ENCODE measurements at regions not wholly inside any gene's neighbourhood (a gene's known extent, or its start where the extent isn't known, plus 50 kb on each side); places are given as distances from the start of the nearest gene placed in this dataset.

GRCh38 chr2:120999377-121000097, 263.9 kb downstream of the GLI2 start:
- H3K4me3 ChIP-seq (ENCODE audit: low read length): no peak overlapping the region
- H3K4me1 ChIP-seq (ENCODE audit: control insufficient read depth, insufficient read depth, low read length): no peaks in the 10 kb centered on the region
- H3K27me3 Mint-ChIP-seq (ENCODE audit: insufficient read depth): peaks cover 36% of the 10 kb centered on the region

GRCh38 chr2:121000804-121001203, 265.1 kb downstream of the GLI2 start:
- peaks cover 45% of the 10 kb centered on the region for H3K27me3 Mint-ChIP-seq (ENCODE audit: insufficient read depth)

More at GRCh38 chr2:120999377-121000097, 263.9 kb downstream of the GLI2 start:
- 93 to 98% methylated on average over 5 to 6 of the region's 6 CpGs for WGBS, 2 experiments (ENCODE audit: insufficient coverage in 1 of 2, insufficient read length in 1 of 2)
- Mint-ChIP-seq H3K27ac (no peak overlapping the region), H3K36me3 (ENCODE audit: low read depth) (no peaks in the 10 kb centered on the region), H3K4me3 (no peak overlapping the region), H3K9me3 (no peaks in the 10 kb centered on the region), H3K4me1 (peaks cover 12% of the 10 kb centered on the region)
- Histone ChIP-seq H3K27ac (ENCODE audit: low read depth, low read length) (no peak overlapping the region), H3K36me3 (ENCODE audit: control insufficient read depth, insufficient read depth, low read length) (no peaks in the 10 kb centered on the region), H3K27me3 (ENCODE audit: control insufficient read depth, insufficient read depth, low read length, poor library complexity, severe bottlenecking) (peaks cover 25% of the 10 kb centered on the region), H3K9ac (ENCODE audit: extremely low read depth, low read length, poor library complexity, severe bottlenecking) (no peak overlapping the region), H3K9me3 (ENCODE audit: control insufficient read depth, low read length) (no peaks in the 10 kb centered on the region)
- peak; percentile 59 for DNase-seq
- TF ChIP-seq, protein P1, sequence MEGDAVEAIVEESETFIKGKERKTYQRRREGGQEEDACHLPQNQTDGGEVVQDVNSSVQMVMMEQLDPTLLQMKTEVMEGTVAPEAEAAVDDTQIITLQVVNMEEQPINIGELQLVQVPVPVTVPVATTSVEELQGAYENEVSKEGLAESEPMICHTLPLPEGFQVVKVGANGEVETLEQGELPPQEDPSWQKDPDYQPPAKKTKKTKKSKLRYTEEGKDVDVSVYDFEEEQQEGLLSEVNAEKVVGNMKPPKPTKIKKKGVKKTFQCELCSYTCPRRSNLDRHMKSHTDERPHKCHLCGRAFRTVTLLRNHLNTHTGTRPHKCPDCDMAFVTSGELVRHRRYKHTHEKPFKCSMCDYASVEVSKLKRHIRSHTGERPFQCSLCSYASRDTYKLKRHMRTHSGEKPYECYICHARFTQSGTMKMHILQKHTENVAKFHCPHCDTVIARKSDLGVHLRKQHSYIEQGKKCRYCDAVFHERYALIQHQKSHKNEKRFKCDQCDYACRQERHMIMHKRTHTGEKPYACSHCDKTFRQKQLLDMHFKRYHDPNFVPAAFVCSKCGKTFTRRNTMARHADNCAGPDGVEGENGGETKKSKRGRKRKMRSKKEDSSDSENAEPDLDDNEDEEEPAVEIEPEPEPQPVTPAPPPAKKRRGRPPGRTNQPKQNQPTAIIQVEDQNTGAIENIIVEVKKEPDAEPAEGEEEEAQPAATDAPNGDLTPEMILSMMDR (conservative IDR thresholded peaks at IDR 0.05): no peak

GRCh38 chr2:121001641-121002040, 266.0 kb downstream of the GLI2 start:
- Histone ChIP-seq H3K36me3 (ENCODE audit: control insufficient read depth, insufficient read depth, low read length) (no peaks in the 10 kb centered on the region), H3K27ac (ENCODE audit: low read depth, low read length) (no peak overlapping the region), H3K4me3 (ENCODE audit: low read length) (no peak overlapping the region), H3K9ac (ENCODE audit: extremely low read depth, low read length, poor library complexity, severe bottlenecking) (no peak overlapping the region), H3K4me1 (ENCODE audit: control insufficient read depth, insufficient read depth, low read length) (no peaks in the 10 kb centered on the region), H3K27me3 (ENCODE audit: control insufficient read depth, insufficient read depth, low read length, poor library complexity, severe bottlenecking) (peaks cover 22% of the 10 kb centered on the region), H3K9me3 (ENCODE audit: control insufficient read depth, low read length) (no peaks in the 10 kb centered on the region)
- Mint-ChIP-seq H3K4me3 (no peak overlapping the region), H3K9me3 (no peaks in the 10 kb centered on the region), H3K4me1 (peaks cover 12% of the 10 kb centered on the region), H3K27ac (no peak overlapping the region), H3K36me3 (ENCODE audit: low read depth) (no peaks in the 10 kb centered on the region), H3K27me3 (ENCODE audit: insufficient read depth) (peaks cover 50% of the 10 kb centered on the region)
- TF ChIP-seq, protein P1 (conservative IDR thresholded peaks at IDR 0.05): no peak
- DNase-seq: no peak

More at GRCh38 chr2:121000804-121001203, 265.1 kb downstream of the GLI2 start:
- Histone ChIP-seq H3K27ac (ENCODE audit: low read depth, low read length) (no peak overlapping the region), H3K36me3 (ENCODE audit: control insufficient read depth, insufficient read depth, low read length) (no peaks in the 10 kb centered on the region), H3K4me3 (ENCODE audit: low read length) (no peak overlapping the region), H3K9me3 (ENCODE audit: control insufficient read depth, low read length) (no peaks in the 10 kb centered on the region), H3K9ac (ENCODE audit: extremely low read depth, low read length, poor library complexity, severe bottlenecking) (no peak overlapping the region), H3K4me1 (ENCODE audit: control insufficient read depth, insufficient read depth, low read length) (no peaks in the 10 kb centered on the region), H3K27me3 (ENCODE audit: control insufficient read depth, insufficient read depth, low read length, poor library complexity, severe bottlenecking) (peaks cover 22% of the 10 kb centered on the region)
- H3K27ac Mint-ChIP-seq: no peak overlapping the region
- no peaks in the 10 kb centered on the region for H3K9me3 Mint-ChIP-seq
- H3K4me1 Mint-ChIP-seq: peaks cover 12% of the 10 kb centered on the region
- DNase-seq: no peak
- TF ChIP-seq, protein P1 (conservative IDR thresholded peaks at IDR 0.05): no peak
- WGBS, 2 experiments (ENCODE audit: insufficient coverage in 1 of 2, insufficient read length in 1 of 2): 95 to 100% methylated on average over 2 to 3 of the region's 3 CpGs
- H3K36me3 Mint-ChIP-seq (ENCODE audit: low read depth): no peaks in the 10 kb centered on the region
- no peak overlapping the region for H3K4me3 Mint-ChIP-seq
